CD4-positive, alpha-beta T cell treated with Interleukin-12 subunit alpha and Interleukin-12 subunit beta, for 1 hour (primary cell): ENCODE measurements at regions not wholly inside any gene's neighbourhood (a gene's known extent, or its start where the extent isn't known, plus 50 kb on each side); places are given as distances from the start of the nearest gene placed in this dataset.
A peak's percentile ranks its signal among the peaks of the same experiment; 100 is the strongest.
"Not testable (repeated sequence)": the region's sequence is repeated elsewhere in the genome, so short reads cannot be mapped to it uniquely, and the experiment has no call there.

Source experiments
- DNase-seq: peaks from one replicate; pipeline ENCODE4 v3.0.0-alpha.2; 2020

- no peak for DNase-seq
Observed at GRCh38 chr9:103242486-103242885, 247.4 kb downstream of the CYLC2 start.

- no peak for DNase-seq
Observed at GRCh38 chr9:103243553-103243952, 248.4 kb downstream of the CYLC2 start.

GRCh38 chr9:103245369-103245768 is 250.2 kb downstream of the CYLC2 start:
- DNase-seq, result no peak

- DNase-seq, result no peak
Observed at GRCh38 chr9:103261951-103262350, 266.8 kb downstream of the CYLC2 start.

- no peak for DNase-seq
Observed at GRCh38 chr9:103266064-103266463, 270.9 kb downstream of the CYLC2 start.

- no peak for DNase-seq
Observed at GRCh38 chr9:103277240-103277639, 282.1 kb downstream of the CYLC2 start.

GRCh38 chr9:103281126-103281525 is 286.0 kb downstream of the CYLC2 start:
- DNase-seq, result no peak

- DNase-seq, result no peak
Observed at GRCh38 chr9:103287361-103287760, 292.2 kb downstream of the CYLC2 start.

- no peak for DNase-seq
Observed at GRCh38 chr9:103296189-103296588, 301.1 kb downstream of the CYLC2 start.

- DNase-seq, result no peak
Observed at GRCh38 chr9:103301051-103301450, 305.9 kb downstream of the CYLC2 start.

GRCh38 chr9:103304797-103305196 is 309.7 kb downstream of the CYLC2 start:
- no peak for DNase-seq

GRCh38 chr9:103319979-103320378 is 324.8 kb downstream of the CYLC2 start:
- no peak for DNase-seq

GRCh38 chr9:103323699-103324098 is 328.6 kb downstream of the CYLC2 start:
- no peak for DNase-seq

- no peak for DNase-seq
Observed at GRCh38 chr9:103335461-103335860, 340.3 kb downstream of the CYLC2 start.

GRCh38 chr9:103355000-103355399 is 359.9 kb downstream of the CYLC2 start:
- no peak for DNase-seq

- not testable (repeated sequence) for DNase-seq
Observed at GRCh38 chr9:103357980-103358379, 362.8 kb downstream of the CYLC2 start.

GRCh38 chr9:103361906-103362305 is 366.8 kb downstream of the CYLC2 start:
- DNase-seq, result no peak

- DNase-seq, result no peak
Observed at GRCh38 chr9:103362986-103363385, 367.9 kb downstream of the CYLC2 start.

GRCh38 chr9:103364753-103365152 is 369.6 kb downstream of the CYLC2 start:
- no peak for DNase-seq

- DNase-seq, result no peak
Observed at GRCh38 chr9:103371152-103371551, 376.0 kb downstream of the CYLC2 start.

- no peak for DNase-seq
Observed at GRCh38 chr9:103372828-103373227, 377.7 kb downstream of the CYLC2 start.

GRCh38 chr9:103377667-103378066 is 382.5 kb downstream of the CYLC2 start:
- DNase-seq, result no peak

- DNase-seq, result peak; percentile 19
Observed at GRCh38 chr9:103397868-103398600, 402.9 kb downstream of the CYLC2 start.

GRCh38 chr9:103399535-103399934 is 404.4 kb downstream of the CYLC2 start:
- no peak for DNase-seq

- no peak for DNase-seq
Observed at GRCh38 chr9:103407260-103407659, 412.1 kb downstream of the CYLC2 start.
